Stimulated activated naive CD4-positive, alpha-beta T cell treated with Interleukin-2 at 50 U/mL for 16 hours (primary cell): ENCODE measurements at regions not wholly inside any gene's neighbourhood (a gene's known extent, or its start where the extent isn't known, plus 50 kb on each side); places are given as distances from the start of the nearest gene placed in this dataset.

Experiments
- DNase-seq: peaks from one replicate; lab custom pipeline; 2025; lab: John Stamatoyannopoulos, UW

DNA sequence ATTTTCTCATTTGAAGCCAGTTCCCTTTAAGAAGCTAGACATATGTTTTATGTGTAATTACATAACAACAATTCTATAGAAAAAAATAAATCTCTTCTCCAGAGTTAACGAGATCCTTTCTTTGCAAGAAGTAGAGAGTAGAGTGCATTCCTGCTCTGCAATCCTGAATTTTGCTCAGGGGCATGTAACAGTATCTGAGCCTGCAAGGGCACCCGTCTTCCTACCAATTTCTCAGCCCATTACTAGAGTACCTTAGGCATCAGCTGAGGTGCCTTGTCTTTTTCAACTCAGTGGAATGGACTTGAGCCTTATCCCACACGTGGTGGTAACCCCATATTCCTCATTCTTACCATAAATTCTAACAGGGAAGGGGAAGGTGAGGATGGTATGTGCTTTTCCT, 205.9 kb downstream of the IKZF2 start:
- no peak for DNase-seq

DNA sequence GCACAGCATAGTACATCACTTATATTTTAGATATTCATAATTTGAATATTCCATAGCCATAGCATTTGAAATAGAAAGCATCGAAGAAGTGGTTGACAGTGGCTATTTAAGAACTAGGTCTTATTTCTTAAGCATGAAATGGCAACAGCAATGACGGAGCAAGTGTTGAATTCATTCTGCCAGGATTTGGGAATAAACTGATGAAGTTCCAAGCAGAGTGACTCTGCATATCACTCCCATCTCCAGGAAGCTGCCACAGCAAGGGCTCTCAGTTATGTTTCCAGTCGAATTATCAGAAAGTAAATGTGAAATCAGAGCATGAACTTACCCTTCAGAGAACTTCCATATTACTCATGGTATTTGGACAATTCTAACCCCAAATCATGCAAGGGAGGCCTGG, 208.1 kb downstream of the IKZF2 start:
- DNase-seq = no peak

DNA sequence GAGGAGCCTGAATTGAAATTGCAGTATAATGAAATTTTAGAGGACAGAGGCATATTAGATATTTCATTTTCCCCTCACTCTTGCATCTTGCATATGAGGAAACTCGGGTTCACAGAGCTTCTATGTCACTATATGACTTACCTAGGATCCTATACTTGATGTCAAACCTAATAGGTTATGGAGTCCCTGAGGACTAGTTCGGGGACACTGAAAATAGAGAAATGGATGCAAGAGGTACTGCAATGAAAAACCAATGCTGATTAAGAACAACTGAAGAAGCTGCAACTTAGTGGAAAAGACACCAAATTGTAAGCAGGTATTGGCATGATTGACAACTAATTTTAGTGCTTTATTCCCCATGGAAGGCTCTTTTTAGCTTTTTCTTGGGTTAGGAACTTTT, 210.1 kb downstream of the IKZF2 start:
- no peak for DNase-seq

DNA sequence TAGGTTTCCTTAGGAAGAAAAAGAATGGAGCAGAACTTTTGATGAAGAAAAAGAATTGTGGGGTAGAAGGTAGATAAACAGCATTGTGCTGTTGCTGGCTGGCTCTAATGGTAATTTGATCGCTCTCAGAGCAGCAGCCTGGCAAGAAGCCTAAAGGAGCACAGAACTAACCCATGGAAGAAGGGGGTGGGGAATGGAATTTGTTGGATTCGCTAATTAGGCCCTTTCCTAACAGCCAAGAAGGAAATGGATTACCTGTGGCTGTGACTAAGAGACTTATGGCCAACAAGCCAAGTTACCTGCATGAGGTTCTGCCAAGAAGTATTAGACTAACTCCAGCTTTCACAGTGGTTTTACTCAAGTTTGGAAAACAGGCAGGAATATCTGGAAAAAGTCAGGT, 210.6 kb downstream of the IKZF2 start:
- no peak for DNase-seq

DNA sequence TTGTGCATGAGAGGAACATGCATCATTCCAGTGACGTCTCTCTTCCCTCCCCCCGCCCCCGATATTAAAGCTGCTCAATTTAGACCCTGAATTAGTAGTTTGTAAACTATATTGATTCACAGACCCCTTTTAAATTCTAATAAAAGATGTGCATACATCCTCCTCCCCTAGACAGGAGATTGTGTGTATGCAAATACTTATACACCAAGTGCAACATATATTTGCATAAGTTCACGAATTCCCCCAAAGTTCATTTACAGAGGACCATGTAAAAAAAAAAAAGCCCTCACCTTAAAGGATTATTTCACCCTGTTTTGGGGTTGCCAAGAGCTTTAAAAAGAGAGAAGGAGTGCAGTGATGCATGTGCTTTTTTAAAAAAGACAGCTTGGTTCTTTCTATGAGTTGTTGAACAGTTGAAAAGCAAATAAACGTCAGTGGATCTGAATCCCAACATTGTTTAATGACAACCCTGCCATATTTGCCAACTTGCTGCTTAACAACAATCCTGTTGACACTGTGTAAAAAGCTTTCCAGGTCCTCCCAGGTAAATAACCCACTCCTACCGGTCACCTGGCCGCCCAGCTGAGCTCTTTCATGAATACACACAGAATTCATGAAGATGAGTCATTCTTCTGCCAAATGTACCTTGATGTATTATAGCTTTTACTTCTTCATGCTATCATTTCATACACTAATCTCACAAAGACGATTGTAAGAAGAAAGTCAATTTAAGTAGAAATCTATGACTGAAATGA, 211.5 kb downstream of the IKZF2 start:
- no peak for DNase-seq

DNA sequence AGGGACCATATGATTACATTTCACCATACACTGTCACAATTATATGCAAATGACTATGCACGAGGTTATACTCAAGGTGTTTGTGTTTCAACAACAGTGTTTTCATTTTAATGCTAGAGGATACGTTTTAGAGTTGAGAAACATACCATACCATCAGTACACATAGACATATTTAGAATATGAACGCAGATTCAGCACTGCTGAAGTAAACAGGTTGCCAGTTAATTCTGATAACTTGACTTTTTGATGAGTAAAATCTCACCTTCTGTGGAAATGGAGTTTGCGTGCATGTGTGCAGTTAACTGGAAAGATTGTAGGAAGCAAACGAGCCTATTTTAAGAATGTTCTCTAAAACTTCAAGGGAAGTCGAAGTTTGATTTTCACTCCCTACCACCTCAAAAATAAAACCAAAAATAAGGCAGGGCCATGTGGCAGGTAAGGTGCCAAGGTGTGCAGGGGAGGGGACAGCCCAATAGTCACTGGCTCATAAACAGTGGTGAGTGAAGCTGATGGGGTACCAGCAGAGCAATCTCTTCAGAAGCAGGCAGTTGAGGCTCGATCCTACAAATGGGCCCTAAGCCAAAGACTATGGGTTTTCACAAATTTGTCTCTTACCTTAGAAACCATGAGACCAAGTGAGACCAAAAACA, 213.1 kb downstream of the IKZF2 start:
- DNase-seq = no peak

DNA sequence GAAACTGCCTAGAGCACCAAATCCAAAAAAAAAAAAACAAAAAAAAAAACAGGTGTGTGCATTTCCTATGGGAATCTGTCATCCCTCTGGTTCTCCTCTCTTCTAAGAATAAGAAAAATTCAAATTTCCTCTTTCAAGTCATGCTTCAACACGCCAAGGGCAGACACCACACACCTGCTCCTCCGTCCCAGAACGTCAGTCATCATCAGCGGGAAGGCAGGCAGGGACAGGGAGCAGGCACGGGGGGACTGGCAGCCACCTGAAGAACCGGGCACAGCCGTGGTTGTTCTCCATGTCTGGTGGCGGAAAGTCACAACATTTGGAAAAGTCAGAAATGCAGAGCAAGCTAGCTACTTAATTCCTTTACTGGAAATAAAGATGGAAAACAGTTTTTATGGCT, 214.8 kb downstream of the IKZF2 start:
- DNase-seq = no peak

DNA sequence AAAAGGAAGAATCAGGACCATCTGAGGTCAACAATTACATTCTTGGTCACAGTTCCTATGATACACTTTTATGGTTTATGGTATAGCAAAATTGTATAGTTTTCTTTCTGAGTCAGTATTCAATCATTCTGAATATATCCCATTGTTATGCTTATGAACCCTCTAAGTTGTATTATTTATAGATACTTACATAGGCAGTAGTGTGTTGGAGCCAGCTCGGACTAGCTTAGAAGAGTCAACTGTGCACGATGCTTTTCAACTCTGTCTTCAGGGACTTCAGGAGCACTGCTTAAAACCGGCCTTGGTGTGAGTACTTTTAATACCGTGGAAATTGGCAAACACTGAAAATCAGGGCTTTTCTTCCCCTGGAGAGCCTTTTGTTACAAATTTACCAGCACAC, 215.7 kb downstream of the IKZF2 start:
- DNase-seq = no peak

DNA sequence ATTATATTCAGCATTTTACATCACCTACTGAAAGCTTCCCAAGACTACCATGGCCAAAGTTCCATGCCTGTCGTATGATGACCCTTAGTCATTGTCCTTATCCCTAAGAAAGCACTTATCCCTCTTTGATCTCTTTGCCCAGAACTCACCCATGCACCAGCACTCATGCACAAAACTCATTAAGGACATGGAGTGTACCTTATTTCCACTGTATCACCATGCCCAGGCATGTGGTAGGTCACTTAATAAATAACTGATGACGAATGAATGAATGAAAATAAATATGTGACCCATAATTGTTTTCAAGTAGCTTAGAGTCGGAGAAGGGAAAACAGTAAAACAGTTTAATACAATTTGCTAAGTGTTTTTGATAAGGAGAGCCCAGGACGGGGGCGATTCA, 220.1 kb downstream of the IKZF2 start:
- DNase-seq = no peak

DNA sequence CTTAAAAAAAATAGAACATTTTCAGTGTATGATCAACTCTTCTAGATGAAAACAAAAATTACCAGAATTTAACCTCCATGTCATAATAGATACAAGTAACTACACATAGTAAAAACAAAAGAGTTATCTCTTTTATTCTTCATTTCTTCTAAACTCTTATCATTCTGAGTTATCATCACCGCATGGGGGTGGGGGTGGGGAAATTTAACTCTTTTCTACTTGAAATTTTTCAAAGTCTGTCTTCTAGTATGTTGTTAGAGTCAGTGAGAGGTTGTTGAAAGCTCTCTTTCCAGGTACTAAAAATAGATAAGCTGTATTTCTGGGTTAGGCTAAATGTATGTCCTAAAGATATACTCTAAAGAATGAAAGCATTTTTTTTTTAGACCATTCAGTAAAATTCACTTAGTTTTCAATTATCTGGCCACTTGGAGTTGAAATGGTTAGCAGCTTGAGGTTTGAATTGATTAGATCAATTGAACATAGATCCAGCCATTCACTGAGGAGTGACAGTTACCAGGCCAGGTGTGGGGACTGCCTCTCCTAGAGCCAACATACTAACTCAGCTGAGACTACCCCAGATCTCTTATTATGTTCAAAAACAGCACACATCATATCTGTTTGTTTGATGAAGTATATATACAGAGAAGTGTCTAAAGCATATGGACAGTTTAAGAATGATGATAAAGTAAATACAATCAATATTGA, 220.7 kb downstream of the IKZF2 start:
- DNase-seq = no peak

DNA sequence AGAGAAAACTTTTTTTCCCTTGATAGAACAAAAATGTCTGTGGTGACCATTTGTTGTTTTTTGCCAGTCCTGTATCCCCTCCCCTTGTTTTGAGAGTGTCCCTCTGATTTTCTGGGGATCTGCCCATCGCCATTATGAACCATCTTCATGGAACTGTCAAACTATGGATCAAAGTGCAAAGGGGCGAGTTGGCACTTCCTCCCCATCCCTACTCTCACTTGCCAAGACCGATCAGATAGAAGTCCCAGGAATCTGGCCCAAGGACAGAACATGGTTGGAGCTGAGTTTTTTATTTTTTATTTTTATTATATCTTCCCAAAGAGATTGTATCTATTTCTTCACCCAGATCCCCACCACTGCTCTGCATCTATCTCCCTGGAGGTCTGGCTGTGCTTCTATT, 221.4 kb downstream of the IKZF2 start:
- DNase-seq = no peak

DNA sequence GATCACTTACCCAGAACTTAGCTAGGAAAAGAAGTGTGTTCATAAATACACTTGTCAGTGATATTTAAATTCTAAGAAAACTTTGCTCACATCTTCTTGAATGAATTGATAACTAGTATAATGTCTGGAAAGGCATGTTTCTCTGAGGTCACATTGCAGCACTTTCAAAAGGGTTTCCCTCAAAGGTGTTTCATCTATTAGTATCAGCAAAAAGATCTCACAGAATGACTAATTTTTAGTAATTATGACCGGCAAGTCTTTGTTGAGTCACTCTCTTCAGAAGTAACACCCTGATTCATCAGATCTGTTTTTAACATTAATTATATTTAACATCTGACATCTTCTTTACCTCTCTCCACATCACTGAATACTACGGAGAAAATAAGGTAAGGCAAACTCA, 222.3 kb downstream of the IKZF2 start:
- no peak for DNase-seq

DNA sequence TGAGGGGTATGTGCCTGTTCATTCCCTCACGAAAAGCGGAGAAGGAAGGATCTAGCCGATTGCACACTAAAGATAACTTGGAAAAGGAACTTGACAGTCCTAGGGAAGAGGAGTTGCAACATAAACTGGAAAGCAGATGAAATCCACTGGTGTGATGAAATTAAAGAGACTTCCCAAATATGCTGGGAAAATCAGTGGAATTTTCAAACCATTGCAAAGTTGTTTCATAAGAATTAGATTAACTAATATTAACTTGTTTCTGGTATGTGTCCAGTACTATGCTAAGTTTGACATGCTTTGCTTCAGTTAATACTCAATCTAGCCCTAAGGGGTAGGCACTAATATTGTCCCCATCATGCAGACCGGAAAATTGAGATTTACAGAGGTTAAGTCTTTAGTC, 222.7 kb downstream of the IKZF2 start:
- DNase-seq = no peak

DNA sequence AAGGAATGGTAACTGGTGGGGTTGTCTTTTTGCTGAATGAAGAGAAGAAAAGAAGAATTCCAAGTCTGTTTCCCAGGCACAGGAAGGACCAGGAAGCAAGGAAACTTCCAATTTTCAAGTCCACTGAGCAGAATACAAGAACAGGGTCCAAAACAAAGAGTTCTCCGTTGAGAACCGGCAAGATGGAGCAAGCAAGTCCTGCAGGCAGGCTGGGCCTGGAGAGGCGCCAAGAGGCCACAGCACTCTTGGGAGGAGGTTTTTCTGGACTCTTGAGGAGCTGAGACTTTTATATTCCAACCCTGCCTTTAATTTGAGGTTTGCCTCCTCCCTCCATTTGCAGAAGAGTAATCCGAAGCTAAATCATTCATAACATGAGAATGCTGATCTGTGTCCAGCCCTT, 224.5 kb downstream of the IKZF2 start:
- no peak for DNase-seq

DNA sequence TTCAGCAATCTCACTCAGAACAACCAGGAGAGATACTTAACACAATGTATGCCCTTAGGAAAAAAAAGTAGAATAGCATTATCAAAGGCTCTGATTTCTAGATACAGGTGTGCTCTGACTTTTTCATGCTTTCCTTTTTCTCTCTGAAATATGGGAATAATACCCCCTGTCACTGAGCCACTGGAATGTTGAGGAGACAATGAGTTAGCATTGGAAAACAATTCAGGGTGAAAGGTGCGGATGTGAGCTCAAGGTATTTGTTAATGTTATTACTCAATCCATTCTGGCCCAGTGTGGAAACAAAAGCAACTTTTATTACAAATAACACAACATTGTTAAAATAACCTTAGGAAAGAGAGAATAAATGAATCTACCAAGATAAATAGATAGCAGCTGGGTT, 228.0 kb downstream of the IKZF2 start:
- DNase-seq = no peak

DNA sequence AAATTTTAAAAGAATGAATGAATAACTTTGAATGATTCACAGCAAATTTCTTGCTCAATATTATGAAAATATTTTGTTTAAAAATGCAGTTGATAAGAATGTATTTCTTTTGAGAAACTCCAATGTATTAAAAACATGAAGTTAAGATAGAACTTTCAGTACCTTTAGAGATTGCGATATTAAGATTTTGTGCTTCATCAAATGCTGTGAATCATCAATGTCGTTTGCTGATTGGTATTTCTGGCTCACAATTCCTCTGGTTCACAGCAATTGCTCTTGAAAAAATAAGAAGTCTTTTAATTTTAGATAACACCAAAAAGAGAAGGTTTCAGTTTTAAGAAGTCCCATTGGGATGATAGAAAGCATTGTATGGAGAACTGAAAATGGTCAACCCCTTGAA, 228.7 kb downstream of the IKZF2 start:
- DNase-seq = no peak

DNA sequence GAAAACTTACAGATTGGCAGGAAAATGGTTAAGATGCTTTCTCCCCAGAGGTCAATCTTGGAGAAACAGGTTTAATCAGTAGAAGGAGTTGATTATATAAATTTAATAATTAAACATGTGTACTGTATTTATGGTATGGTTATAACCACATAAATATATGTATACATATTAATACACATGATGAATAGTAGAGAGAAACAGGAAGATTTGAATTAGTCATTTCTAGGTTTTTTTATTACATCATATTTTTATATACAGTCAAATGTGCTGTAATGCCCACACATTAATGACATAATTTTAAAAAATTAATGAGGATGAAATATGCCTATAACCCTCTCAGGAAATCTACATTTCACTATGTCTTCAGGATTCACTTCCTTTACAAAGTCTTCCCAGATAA, 229.7 kb downstream of the IKZF2 start:
- DNase-seq = no peak

DNA sequence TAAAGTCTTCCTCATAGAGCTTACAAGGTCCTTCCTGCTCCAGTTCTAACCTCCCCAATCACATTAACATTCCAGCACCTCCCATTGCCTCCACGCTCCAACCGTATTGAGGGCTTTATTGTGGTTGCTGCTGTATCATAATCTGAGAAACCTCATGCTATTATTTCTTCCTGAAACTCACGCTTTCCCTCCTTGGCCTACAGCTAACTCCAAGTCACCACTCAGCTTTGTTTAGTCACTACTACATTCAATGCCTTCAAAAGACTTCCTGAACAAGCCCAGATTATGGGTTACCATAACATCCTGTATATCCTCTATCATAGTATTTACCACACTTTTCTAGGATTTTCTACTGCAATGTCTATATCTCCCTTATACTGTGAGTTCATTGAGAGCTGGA, 230.4 kb downstream of the IKZF2 start:
- no peak for DNase-seq

DNA sequence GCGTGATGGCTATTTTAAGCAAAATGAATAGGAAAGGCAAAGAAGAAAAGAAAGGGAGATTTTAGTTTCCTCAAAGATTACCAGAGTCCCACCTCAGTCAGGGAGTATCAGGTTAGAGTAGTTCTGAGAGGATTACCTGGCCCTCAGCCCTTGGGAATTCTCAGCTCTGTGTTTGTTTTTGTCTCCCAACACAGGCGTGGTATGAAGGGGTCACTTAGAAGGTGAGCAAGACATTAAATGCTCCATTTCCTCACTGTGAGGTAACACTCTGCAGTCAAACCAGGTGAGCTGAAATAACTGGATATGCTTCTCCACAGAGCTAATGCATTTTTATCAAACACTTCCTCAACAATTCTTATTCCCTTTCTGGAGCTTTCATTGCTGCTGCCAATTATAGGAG, 232.2 kb downstream of the IKZF2 start:
- DNase-seq = no peak

DNA sequence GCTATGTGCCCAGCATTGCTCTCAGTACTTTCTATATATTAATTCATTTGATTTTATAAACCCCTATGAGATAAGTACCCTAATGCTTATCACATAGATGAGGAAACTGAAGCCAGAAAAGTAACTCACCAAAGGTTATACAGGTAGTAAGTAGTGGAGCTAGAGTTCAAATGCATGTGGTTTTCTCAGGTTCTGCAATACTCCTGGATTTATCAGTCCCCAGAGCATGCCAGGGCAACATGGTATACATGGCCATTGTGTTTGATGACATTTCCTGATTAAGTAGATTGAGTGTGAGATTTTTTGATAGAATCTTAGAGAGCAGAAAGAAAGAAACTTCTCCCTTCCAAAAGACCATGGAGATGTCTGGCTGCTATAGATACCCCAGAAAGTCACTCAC, 233.1 kb downstream of the IKZF2 start:
- DNase-seq = no peak

DNA sequence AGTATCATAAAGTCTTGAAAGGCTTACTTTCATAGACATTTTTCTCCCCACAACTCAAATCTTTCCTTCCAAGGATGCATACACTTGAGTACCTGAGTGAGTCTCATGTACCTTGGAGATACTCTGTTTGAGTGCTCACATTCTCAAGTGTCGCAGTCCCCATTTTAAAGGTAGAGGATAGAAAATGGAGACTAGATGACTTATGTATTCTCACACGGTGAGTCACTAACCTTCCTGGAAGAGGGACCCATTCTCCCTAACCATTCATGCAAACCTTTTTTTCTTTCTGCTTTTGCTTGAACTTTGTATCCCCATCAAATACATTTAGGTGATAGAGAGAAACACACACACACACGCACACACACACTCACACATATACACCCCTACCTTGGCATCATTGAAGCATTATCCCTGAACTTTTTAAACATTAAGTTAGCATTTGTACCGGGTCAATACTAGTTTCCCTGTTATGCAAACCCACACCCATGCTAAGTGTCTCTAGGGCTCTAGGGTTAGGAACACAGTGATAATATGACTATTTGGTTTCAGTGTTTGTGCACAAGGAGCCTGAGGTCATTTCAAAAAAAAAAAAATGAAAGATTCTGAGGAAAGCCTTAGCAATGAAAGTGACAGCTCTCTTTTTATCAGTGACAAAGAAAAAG, 236.2 kb downstream of the IKZF2 start:
- DNase-seq = no peak

DNA sequence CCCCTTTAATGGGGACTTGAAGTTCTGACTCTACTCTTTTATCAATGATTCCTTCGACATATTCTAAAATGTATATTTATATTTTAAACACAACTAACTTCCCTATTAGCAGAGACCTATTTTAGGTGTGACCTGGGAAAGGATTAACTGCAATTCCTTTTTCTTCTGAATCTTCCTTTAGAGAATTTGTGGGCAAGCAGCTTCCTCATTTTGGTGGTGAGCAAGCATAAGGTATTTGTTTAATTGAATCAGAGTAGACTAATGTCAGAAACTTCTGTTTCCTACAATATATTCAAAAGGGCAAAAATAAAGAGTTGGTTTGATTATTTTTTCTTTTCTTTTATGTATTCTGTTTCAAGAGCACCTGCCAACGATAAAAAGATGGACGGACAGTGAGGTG, 237.0 kb downstream of the IKZF2 start:
- DNase-seq = no peak
